ENCODE measurements at regions not wholly inside any gene's neighbourhood (a gene's known extent, or its start where the extent isn't known, plus 50 kb on each side); places are given as distances from the start of the nearest gene placed in this dataset.

DNA sequence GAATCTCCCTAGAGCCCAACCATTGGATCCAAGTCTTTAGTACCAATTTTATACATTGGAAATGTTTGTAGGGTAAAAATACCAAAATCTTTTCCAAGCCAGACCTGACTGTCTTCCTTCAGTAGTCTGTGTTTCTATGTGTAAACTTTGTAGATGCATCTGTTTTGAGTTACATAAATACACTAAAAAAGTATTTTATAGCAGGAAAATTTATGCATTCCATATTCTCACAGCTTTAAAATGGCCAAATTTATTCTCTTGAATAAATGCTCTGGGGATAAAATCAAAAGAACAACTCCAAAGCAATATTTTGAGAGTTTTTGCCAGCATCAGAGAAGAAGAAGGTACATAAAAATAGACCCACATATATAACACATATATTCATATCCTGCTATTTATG, 377.4 kb downstream of the PPP3CA start:
- BruUV-seq (replicated peaks): no TSS peak
- Histone ChIP-seq H3K4me2 (ENCODE audit: insufficient read depth, low read length) (no peak overlapping the region), H3K9me3 (replicated peaks; ENCODE audit: control insufficient read depth, insufficient read depth, low read length) (no peaks in the 10 kb centered on the region), H3K9ac (replicated peaks; ENCODE audit: extremely low read depth, insufficient read depth, low read length) (no peak overlapping the region), H4K20me1 (replicated peaks; ENCODE audit: control insufficient read depth, extremely low read depth, insufficient read depth, low read length) (no peaks in the 10 kb centered on the region), H3K4me3 (replicated peaks in 1 of 3; ENCODE audit: insufficient read depth in 1 of 3, low read depth in 1 of 3, low read length in 3 of 3) (no peak overlapping the region), H3K79me2 (ENCODE audit: control insufficient read depth, insufficient read depth, low read length) (no peaks in the 10 kb centered on the region), H3K27ac (ENCODE audit: insufficient read depth, low read depth, low read length) (no peak overlapping the region), H3K36me3 (ENCODE audit: control insufficient read depth in 2 of 2, extremely low read depth in 1 of 2, insufficient read depth in 2 of 2, low read length in 2 of 2) (no peaks in the 10 kb centered on the region), H3K9me1 (replicated peaks; ENCODE audit: control insufficient read depth, extremely low read depth, insufficient read depth, low read length) (no peaks in the 10 kb centered on the region), H3K27me3 (ENCODE audit: control insufficient read depth in 2 of 2, insufficient read depth in 2 of 2, low read length in 2 of 2) (no peaks in the 10 kb centered on the region), H2AFZ (ENCODE audit: low read depth, low read length) (no peak overlapping the region), H3K4me1 (ENCODE audit: control insufficient read depth, extremely low read depth, insufficient read depth, low read length) (no peaks in the 10 kb centered on the region)
- POLR2A ChIA-PET: no interaction called here
- no peak for DNase-seq (ENCODE audit: low read depth, low spot score)
- TF ChIP-seq EZH2 (IDR thresholded peaks at IDR 0.05; ENCODE audit: borderline replicate concordance, low read depth, low read length, severe bottlenecking) (no peak), JUN (IDR thresholded peaks at IDR 0.05; ENCODE audit: borderline replicate concordance, insufficient read depth, insufficient read length, low read depth) (no peak), MYC (IDR thresholded peaks at IDR 0.05; ENCODE audit: low read depth, low read length) (no peak), MAX (IDR thresholded peaks at IDR 0.05; ENCODE audit: insufficient read depth, insufficient read length) (no peak), POLR2A (IDR thresholded peaks at IDR 0.05; ENCODE audit: low read depth, low read length) (no peak), FOS (IDR thresholded peaks at IDR 0.05; ENCODE audit: borderline replicate concordance, insufficient read depth, low read length) (no peak), POLR2AphosphoS5 (IDR thresholded peaks at IDR 0.05; ENCODE audit: insufficient read depth, low read depth, low read length) (no peak)
- TF ChIP-seq, protein P1, sequence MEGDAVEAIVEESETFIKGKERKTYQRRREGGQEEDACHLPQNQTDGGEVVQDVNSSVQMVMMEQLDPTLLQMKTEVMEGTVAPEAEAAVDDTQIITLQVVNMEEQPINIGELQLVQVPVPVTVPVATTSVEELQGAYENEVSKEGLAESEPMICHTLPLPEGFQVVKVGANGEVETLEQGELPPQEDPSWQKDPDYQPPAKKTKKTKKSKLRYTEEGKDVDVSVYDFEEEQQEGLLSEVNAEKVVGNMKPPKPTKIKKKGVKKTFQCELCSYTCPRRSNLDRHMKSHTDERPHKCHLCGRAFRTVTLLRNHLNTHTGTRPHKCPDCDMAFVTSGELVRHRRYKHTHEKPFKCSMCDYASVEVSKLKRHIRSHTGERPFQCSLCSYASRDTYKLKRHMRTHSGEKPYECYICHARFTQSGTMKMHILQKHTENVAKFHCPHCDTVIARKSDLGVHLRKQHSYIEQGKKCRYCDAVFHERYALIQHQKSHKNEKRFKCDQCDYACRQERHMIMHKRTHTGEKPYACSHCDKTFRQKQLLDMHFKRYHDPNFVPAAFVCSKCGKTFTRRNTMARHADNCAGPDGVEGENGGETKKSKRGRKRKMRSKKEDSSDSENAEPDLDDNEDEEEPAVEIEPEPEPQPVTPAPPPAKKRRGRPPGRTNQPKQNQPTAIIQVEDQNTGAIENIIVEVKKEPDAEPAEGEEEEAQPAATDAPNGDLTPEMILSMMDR (IDR thresholded peaks at IDR 0.05; ENCODE audit: extremely low read depth in 1 of 2, insufficient read depth in 1 of 2, low read depth in 1 of 2, low read length in 2 of 2): no peak
- intact Hi-C loops (cut with micrococcal nuclease) (no loop called here), dilution Hi-C loops (cut with MboI; ENCODE audit: extremely low pct_ligation_motif_present, low sequenced_read_pairs) (no loop called here)
- CTCF ChIA-PET: interaction anchor here (0.6 kb wide), 1 partner anchor 34 kb away, joined by 4 read pairs; no protein-coding TSS in a partner anchor
- no peak for FAIRE-seq

All from endothelial cell of umbilical vein (primary cell).